ENCODE measurements at regions not wholly inside any gene's neighbourhood (a gene's known extent, or its start where the extent isn't known, plus 50 kb on each side); places are given as distances from the start of the nearest gene placed in this dataset.
"Not testable (repeated sequence)": the region's sequence is repeated elsewhere in the genome, so short reads cannot be mapped to it uniquely, and the experiment has no call there.

- peak; percentile 74 for DNase-seq
Observed at GRCh38 chr6:137811121-137811915, 55.7 kb upstream of the TNFAIP3 start.

- no peak for DNase-seq
Observed at GRCh38 chr6:137811916-137812553, 55.0 kb upstream of the TNFAIP3 start.

GRCh38 chr6:137813308-137813970 is 53.6 kb upstream of the TNFAIP3 start:
- no peak for DNase-seq

GRCh38 chr6:137814030-137814429 is 53.0 kb upstream of the TNFAIP3 start:
- DNase-seq: not testable (repeated sequence)

GRCh38 chr6:137815692-137816091 is 51.4 kb upstream of the TNFAIP3 start:
- no peak for DNase-seq

- DNase-seq: no peak
Observed at GRCh38 chr6:137816133-137816579, 50.9 kb upstream of the TNFAIP3 start.

GRCh38 chr6:137816688-137817618 is 50.1 kb upstream of the TNFAIP3 start:
- DNase-seq: no peak
